ENCODE measurements at regions not wholly inside any gene's neighbourhood (a gene's known extent, or its start where the extent isn't known, plus 50 kb on each side); places are given as distances from the start of the nearest gene placed in this dataset.
A peak's percentile ranks its signal among the peaks of the same experiment; 100 is the strongest.
"Not testable (repeated sequence)": the region's sequence is repeated elsewhere in the genome, so short reads cannot be mapped to it uniquely, and the experiment has no call there.

DNA sequence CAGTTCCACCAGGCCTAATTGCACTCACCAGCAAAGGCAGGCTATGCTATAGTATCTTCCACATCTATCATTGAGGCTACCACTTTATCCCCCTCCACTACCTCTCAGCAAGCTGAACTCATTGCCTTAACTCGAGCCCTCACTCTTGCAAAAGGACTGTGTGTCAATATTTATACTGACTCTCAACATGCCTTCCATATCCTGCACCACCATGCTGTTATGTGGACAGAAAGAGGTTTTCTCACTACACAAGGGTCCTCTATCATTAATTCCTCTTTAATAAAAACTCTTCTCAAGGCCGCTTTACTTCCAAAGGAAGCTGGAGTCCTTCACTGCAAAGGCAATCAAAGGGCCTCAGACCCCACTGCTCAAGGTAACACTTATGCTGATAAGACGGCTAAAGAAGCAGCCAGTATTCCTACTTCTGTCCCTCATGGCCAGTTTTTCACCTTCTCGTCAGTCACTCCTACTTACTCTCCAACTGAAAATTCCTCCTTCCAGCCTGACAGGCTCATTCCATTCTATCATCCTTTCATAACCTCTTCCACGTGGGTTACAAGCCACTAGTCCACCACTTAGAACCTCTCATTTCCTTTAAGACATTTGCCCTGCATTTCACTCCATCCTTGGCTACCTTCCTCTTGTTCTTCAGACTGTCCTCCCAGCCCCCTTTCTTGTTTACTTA, 1110.9 kb upstream of the TMEM132C start:
- not testable (repeated sequence) for H3K27me3 Mint-ChIP-seq; H3K36me3 Mint-ChIP-seq (ENCODE audit: insufficient read depth); H3K4me3 Mint-ChIP-seq; ATAC-seq (replicated peaks; ENCODE audit: extremely low read depth, poor library complexity, severe bottlenecking); H3K27ac Mint-ChIP-seq (ENCODE audit: low read depth); H3K4me1 Mint-ChIP-seq; H3K9me3 Mint-ChIP-seq
- DNase-seq (ENCODE audit: low spot score in 2 of 2): peak in 1 of 2 donors; percentile 5

DNA sequence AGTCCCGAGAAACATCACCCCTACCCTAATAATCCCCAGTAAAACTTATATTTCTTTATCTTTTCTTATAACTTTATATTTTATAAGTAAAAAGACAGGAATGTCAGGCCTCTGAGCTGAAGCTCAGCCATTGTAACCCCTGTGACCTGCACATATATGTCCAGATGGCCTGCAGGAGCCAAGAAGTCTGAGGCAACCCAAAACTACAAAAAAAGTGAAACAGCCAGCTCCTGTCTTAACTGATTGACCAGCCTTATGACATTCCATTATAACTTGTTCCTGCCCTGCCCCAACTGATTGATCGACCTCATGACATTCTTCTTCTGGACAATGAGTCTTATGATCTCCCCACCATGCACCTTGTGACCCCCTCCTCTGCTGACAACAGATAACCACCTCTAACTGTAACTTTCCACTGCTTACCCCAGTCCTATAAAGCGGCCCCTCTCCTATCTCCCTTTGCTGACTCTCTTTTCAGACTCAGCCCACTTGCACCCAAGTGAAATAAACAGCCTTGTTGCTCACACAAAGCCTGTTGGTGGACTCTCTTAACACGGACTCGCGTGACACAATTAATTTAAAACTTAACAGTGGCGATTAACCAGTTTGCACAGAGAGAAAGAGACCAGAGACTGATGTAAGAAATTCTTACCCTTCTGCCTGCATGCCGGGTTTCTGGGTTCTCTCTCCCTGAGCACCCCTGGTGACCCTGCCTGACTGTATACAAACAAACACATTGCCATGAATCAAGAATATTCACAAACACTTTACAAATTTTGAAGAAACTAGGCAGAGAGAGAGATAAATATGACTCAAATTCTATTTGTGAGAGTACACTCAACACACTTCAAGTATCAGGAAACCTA, 1109.2 kb upstream of the TMEM132C start:
- not testable (repeated sequence) for H3K9me3 Mint-ChIP-seq; H3K4me3 Mint-ChIP-seq; H3K36me3 Mint-ChIP-seq (ENCODE audit: insufficient read depth); H3K27me3 Mint-ChIP-seq; H3K4me1 Mint-ChIP-seq; DNase-seq (ENCODE audit: low spot score in 2 of 2); H3K27ac Mint-ChIP-seq (ENCODE audit: low read depth); ATAC-seq (replicated peaks; ENCODE audit: extremely low read depth, poor library complexity, severe bottlenecking)

DNA sequence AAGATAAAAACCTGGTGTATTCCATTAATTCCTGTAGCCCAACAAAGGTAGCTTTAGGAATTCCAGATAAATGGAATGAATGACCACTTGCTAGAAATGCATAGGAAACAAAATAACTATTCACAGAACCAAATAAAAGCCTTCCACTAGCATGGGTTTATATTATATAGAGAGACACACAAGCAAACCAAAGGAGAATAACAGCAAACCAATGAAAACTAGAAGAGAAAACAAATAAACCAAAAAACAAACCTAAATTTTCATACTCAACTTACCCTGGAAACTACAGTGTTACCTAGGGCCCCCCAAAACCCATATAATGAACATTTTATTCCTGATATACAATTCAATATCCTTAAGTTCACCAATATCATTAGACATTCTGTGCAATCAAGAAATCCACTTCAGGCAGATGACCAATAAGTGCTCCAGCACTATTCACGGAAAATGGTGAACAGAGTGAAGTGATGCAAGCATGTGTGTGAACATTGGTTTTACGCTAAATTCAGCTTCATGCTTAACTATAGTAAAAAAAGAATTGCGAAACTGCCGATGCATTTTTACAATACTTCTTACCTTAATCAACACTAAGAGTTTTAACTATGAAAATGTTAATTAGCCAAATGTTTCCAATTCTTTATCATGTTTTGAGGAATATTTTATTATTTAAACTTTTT, 1108.4 kb upstream of the TMEM132C start:
- H3K27me3 Mint-ChIP-seq: no peaks in the 10 kb centered on the region
- DNase-seq (ENCODE audit: low spot score in 2 of 2): no peak
- peaks cover 1% of the 10 kb centered on the region for H3K36me3 Mint-ChIP-seq (ENCODE audit: insufficient read depth)
- H3K4me3 Mint-ChIP-seq: no peak overlapping the region
- H3K4me1 Mint-ChIP-seq: peaks cover 16% of the 10 kb centered on the region
- H3K9me3 Mint-ChIP-seq: no peaks in the 10 kb centered on the region
- no peak for ATAC-seq (replicated peaks; ENCODE audit: extremely low read depth, poor library complexity, severe bottlenecking)
- H3K27ac Mint-ChIP-seq (ENCODE audit: low read depth): no peak overlapping the region

DNA sequence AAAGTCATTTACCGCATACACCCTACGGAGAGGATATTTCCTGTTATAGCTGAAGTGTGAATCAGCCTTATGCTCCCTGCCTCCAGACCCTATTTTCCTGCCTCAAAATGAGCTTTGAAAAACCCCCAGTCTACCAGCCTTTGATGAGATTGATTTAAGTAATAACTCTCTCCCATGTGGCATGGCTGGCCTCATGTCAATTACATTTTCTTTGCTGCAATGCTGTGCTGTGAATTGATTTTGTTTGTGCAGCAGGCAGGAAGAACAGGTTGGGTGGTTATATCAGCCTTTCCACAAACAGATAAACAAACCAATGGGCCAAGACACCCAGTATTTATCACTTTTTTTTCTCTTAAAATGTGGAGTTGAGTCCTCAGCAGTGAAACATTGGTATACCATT, 1105.5 kb upstream of the TMEM132C start:
- no peak overlapping the region for H3K4me3 Mint-ChIP-seq
- DNase-seq (ENCODE audit: low spot score in 2 of 2) (no peak), ATAC-seq (replicated peaks; ENCODE audit: extremely low read depth, poor library complexity, severe bottlenecking) (no peak)
- H3K9me3 Mint-ChIP-seq: no peaks in the 10 kb centered on the region
- H3K36me3 Mint-ChIP-seq (ENCODE audit: insufficient read depth): peaks cover 3% of the 10 kb centered on the region
- no peak overlapping the region for H3K27ac Mint-ChIP-seq (ENCODE audit: low read depth)
- H3K4me1 Mint-ChIP-seq: peaks cover 26% of the 10 kb centered on the region
- no peaks in the 10 kb centered on the region for H3K27me3 Mint-ChIP-seq

DNA sequence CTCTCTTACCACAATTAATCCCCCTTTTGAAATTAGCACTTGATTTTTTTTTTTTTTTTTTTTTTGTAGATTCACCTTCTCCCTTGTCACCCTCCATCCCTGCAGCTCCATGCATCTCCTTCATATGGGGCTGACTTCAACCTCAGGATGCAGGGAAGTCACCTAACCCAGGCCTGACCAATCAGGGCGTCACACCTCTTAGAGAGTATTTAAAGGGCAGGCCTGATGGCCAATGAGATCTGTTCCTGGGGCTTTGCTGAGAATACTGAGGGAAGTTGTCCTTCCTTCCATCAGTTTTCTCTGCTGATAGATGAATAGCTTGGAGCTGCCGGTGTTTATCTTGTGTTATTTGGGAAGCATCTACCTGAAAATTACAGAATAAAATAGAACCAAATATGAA, 1104.7 kb upstream of the TMEM132C start:
- DNase-seq (ENCODE audit: low spot score in 2 of 2) (no peak), ATAC-seq (replicated peaks; ENCODE audit: extremely low read depth, poor library complexity, severe bottlenecking) (no peak)
- Mint-ChIP-seq H3K4me1 (peaks cover 26% of the 10 kb centered on the region), H3K4me3 (peak overlapping the region; percentile 14), H3K27me3 (peaks cover 2% of the 10 kb centered on the region), H3K9me3 (no peaks in the 10 kb centered on the region), H3K36me3 (ENCODE audit: insufficient read depth) (peaks cover 5% of the 10 kb centered on the region), H3K27ac (ENCODE audit: low read depth) (peak overlapping the region; percentile 80)

DNA sequence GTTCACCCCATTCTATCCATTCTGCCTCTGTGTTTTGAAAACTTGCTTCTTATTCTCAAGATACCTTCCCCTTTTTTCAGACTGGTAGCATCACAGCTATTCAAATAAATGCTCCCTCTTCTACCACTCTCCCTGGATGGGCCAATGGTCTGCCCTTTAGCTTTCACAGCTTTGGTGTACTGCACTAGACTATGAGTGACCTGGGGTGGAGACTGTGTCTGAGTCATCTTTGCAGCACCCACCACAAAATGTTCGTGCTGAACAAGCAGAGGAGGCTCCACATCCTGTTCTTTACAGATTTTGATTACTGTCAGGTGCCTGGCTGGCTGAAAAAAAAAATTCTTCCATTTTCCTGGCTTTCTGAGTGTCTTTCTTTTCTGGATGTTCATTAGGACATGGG, 1104.1 kb upstream of the TMEM132C start:
- Mint-ChIP-seq H3K4me1 (peaks cover 26% of the 10 kb centered on the region), H3K9me3 (no peaks in the 10 kb centered on the region), H3K27ac (ENCODE audit: low read depth) (peak overlapping the region; percentile 80), H3K27me3 (peaks cover 8% of the 10 kb centered on the region), H3K4me3 (peak overlapping the region; percentile 50), H3K36me3 (ENCODE audit: insufficient read depth) (peaks cover 5% of the 10 kb centered on the region)
- DNase-seq (ENCODE audit: low spot score in 2 of 2) (peak in 1 of 2 donors; percentile 43), ATAC-seq (replicated peaks; ENCODE audit: extremely low read depth, poor library complexity, severe bottlenecking) (peak; percentile 92)

DNA sequence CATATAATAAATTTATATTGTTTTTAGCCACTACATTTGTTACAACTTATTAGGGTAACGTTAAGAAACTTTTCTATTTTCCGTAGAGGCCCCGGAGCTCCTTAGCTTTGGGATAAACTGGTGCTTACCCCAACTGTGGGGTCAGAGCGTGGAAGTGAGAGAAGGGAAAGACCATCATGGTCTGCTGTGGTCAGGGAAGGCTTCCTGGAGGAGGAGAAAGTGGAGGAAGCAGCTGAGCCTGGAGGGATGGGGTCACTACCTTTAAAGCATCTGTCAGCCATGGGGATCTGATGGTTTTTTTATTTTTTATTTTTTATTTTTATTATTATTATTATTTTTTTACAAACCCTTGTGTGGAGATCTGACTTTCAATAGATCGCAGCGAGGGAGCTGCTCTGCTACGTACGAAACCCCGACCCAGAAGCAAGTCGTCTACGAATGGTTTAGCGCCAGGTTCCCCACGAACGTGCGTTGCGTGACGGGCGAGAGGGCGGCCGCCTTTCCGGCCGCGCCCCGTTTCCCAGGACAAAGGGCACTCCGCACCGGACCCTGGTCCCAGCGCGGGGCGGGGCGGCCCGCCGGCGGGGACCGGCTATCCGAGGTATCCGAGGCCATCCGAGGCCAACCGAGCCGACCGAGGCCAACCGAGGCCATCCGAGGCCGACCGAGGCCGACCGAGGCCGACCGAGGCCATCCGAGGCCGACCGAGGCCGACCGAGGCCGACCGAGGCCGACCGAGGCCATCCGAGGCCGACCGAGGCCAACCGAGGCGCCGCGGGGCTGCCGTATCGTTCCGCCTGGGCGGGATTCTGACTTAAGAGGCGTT, 1101.2 kb upstream of the TMEM132C start:
- Mint-ChIP-seq H3K4me3 (peak overlapping the region; percentile 75), H3K9me3 (no peaks in the 10 kb centered on the region), H3K36me3 (ENCODE audit: insufficient read depth) (peaks cover 5% of the 10 kb centered on the region), H3K27ac (ENCODE audit: low read depth) (peak overlapping the region; percentile 82), H3K27me3 (peaks cover 36% of the 10 kb centered on the region), H3K4me1 (peaks cover 26% of the 10 kb centered on the region)
- DNase-seq (ENCODE audit: low spot score in 2 of 2): peak; percentile 61 to 67
- peak; percentile 69 for ATAC-seq (replicated peaks; ENCODE audit: extremely low read depth, poor library complexity, severe bottlenecking)

DNA sequence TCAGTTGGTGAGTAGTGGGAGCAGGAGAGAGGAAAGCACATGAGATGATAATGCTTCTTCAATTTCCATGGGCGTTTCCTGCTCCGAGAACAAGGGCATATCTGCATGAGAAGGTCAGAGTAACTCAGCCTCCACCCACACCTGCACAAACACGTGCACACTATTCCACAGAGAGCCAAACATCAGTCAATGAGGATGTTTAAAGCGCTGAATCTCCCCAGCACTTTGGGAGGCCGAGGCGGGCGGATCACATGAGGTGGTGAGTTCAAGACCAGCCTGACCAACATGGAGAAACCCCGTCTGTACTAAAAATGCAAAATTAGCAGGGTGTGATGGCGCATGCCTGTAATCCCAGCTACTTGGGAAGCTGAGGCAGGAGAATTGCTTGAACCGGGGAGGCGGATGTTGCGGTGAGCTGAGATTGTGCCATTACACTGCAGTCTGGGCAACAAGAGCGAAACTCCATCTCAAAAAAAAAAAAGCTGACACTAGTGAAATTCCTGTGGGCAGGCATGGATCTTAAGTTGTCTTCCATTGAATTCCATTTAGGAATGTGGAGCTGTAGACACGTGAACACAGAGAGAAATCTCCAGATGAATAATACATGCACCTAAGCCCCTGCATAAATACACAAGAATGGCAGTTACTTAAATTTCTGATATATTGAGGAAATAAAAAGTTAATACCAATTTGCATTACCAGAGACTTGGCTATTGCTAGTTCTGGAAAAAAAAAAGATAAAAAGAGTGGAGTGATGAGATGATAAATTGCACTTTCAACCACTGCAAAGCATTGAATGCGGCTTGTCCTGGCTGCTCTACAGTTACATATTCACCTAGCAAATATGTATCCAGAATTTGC, 1097.4 kb upstream of the TMEM132C start:
- H3K27ac Mint-ChIP-seq (ENCODE audit: low read depth): no peak overlapping the region
- ATAC-seq (replicated peaks; ENCODE audit: extremely low read depth, poor library complexity, severe bottlenecking) (no peak), DNase-seq (ENCODE audit: low spot score in 2 of 2) (no peak)
- no peaks in the 10 kb centered on the region for H3K9me3 Mint-ChIP-seq
- H3K27me3 Mint-ChIP-seq: peaks cover 52% of the 10 kb centered on the region
- peaks cover 4% of the 10 kb centered on the region for H3K36me3 Mint-ChIP-seq (ENCODE audit: insufficient read depth)
- peaks cover under 1% of the 10 kb centered on the region for H3K4me1 Mint-ChIP-seq
- H3K4me3 Mint-ChIP-seq: no peak overlapping the region

DNA sequence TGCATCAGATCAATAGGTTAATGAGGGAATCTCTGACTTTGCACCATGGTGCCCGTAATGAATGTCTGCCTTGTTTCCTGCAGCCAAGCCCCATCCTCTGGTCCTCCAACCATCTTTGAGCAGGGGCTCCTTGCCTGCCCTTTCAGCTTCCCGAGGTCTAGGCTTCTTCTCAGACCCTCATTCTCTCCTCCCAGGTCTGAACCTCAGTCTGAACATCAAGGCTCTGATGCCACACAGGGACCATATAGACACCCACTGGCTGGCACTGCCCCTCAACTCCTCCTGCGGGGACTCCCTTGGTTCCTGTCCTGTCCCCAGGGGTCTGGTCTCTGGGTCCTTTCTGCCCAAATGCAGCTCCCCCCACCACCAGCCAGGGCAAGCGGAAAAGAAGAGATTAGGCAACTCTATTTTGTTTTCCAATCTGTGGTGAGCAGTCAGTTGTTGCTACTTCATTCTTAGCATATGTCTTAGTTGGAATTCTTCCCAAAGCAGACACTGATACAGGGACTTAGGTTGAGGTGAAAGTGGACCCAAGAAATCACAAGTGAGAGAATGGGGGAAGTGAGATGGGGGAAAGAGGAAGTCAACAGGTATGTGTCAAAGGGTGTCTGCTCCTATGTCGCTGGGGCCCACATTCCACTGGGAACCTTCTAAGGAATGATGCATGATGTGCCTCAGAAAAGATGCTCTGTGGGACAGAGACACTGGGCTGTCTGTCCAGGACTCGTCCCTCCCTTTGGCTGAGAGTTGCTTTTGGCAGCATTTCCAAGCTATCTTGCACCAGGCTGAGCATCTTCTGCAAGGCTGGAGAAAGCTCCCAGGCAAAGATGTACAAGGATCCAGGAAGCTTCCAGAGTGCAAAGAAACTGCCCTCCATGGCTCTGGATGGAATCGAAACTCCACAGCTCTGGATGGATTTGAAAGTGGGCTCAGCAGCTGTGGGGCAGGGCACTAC, 1096.5 kb upstream of the TMEM132C start:
- H3K36me3 Mint-ChIP-seq (ENCODE audit: insufficient read depth): peaks cover 4% of the 10 kb centered on the region
- ATAC-seq (replicated peaks; ENCODE audit: extremely low read depth, poor library complexity, severe bottlenecking): no peak
- DNase-seq (ENCODE audit: low spot score in 2 of 2): no peak
- H3K9me3 Mint-ChIP-seq: peaks cover 4% of the 10 kb centered on the region
- H3K4me1 Mint-ChIP-seq: no peaks in the 10 kb centered on the region
- no peak overlapping the region for H3K27ac Mint-ChIP-seq (ENCODE audit: low read depth)
- no peak overlapping the region for H3K4me3 Mint-ChIP-seq
- H3K27me3 Mint-ChIP-seq: peaks cover 52% of the 10 kb centered on the region

DNA sequence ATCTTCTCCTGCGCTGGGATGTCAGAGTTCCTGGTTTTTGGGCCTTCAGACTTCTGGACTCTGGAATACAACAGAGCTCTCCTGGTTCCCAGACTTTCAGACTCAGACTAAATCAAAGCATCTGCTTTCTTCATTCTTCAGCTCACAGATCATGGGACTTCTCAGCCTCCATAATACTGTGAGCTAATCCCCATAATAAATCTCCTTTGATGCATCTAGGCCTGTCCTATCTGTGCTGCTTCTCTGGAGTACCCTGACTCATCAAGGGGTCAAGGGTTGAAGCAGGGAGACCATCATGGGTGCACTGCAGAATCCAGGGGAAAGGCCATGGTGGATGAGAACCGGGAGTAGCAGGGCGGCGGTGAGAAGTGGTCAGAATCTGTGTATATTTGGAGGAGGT, 1094.1 kb upstream of the TMEM132C start:
- no peak overlapping the region for H3K4me3 Mint-ChIP-seq
- H3K36me3 Mint-ChIP-seq (ENCODE audit: insufficient read depth): peaks cover 2% of the 10 kb centered on the region
- H3K27me3 Mint-ChIP-seq: peaks cover 45% of the 10 kb centered on the region
- ATAC-seq (replicated peaks; ENCODE audit: extremely low read depth, poor library complexity, severe bottlenecking) (no peak), DNase-seq (ENCODE audit: low spot score in 2 of 2) (peak in 1 of 2 donors; percentile 8)
- no peak overlapping the region for H3K27ac Mint-ChIP-seq (ENCODE audit: low read depth)
- no peaks in the 10 kb centered on the region for H3K4me1 Mint-ChIP-seq
- H3K9me3 Mint-ChIP-seq: peaks cover 10% of the 10 kb centered on the region

DNA sequence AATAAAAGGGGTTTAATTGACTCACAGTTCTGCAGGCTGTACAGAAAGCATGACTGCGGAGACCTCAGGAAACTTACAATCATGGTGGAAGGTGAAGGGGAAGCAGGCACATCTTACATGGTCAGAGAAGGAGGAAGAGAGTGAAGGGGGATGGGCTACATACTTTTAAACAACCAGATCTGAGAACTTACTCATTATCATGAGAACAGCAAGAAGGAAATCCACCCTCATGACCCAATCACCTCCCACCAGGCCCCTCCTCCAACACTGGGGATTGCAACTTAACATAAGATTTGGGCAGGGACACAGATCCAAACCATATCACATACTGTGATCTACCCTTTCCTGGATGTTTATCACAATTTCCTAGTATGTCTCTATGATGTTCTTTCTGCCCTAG, 1093.0 kb upstream of the TMEM132C start:
- Mint-ChIP-seq H3K9me3 (peaks cover 10% of the 10 kb centered on the region), H3K27me3 (peaks cover 34% of the 10 kb centered on the region)
- ATAC-seq (replicated peaks; ENCODE audit: extremely low read depth, poor library complexity, severe bottlenecking); H3K36me3 Mint-ChIP-seq (ENCODE audit: insufficient read depth); H3K27ac Mint-ChIP-seq (ENCODE audit: low read depth); H3K4me3 Mint-ChIP-seq; H3K4me1 Mint-ChIP-seq; DNase-seq (ENCODE audit: low spot score in 2 of 2): not testable (repeated sequence)
